ENCODE measurements at regions not wholly inside any gene's neighbourhood (a gene's known extent, or its start where the extent isn't known, plus 50 kb on each side); places are given as distances from the start of the nearest gene placed in this dataset.

DNA sequence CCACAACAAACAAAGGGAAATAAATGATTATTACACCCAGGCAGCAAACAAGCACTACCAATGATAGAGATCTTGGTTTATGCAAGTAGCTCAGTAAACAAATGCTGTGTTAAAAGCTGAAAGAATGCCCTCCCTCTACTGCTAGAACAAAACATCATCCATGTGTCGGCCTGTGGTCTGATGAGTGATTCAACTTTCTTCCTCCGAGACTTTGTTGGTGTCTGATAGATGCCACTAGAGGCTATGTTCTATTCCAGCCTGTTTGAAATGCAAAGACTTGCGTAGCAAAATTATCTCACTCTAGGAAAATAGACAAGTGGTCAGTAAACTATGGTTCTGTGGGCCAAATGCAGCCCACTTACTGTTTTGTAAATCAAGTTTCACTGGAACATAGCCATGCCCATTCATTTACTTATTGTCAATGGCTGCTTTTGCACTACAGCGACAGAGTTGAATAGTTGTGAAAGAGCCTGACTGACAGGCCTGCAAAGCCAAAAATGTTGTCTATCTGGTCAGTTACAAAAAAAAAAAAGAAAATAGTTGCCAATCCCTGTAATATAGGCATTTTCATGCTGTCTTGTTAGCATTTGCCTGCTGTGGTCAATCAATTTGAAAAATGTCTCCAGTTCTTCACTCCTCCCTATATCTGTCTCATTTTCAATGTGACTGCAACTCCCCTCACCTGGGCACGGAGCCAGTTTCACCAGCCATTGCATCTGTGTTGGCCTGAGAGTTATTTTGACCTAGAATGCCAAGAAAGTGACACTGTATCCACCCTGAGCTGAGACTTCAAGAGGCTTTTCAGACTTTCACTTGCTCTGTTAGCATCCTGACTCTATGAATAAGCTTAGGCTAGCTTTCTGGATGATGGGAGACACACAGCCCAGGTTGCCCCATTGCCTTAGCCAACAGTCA, 544.6 kb upstream of the BTBD3 start:
- CTCF ChIA-PET, result no interaction called here
- intact Hi-C loops (cut with micrococcal nuclease), result no loop called here
- no TSS peak for BruUV-seq (replicated peaks)

GRCh38 chr20:11375335-11375734, 542.4 kb upstream of the BTBD3 start:
- ChIA-PET POLR2A (no interaction called here), RAD21 (ENCODE audit: low non-redundant PET in 1 of 2, low total read pairs in 2 of 2, uncharacterized antibody in 2 of 2, unreplicated experiment in 2 of 2) (no interaction called here), CTCF (no interaction called here)
- 0 out of 4 replicates have a peak, but pooled peaks cover 0 to 5% of the 10 kb centered on the region in 2 experiments for H3K4me1 ChIP-seq (ENCODE audit: control insufficient read depth in 1 of 2, insufficient read depth in 2 of 2, low read length in 2 of 2)
- H2AFZ ChIP-seq (ENCODE audit: low read depth, low read length, poor library complexity, severe bottlenecking), result no peak overlapping the region
- BruUV-seq (replicated peaks), result no TSS peak
- ATAC-seq (no peak), DNase-seq (ENCODE audit: low read depth, low spot score) (no peak)
- intact Hi-C loops (cut with micrococcal nuclease), result no loop called here
- H3K9me3 ChIP-seq (ENCODE audit: control insufficient read depth in 1 of 2, insufficient read depth in 1 of 2, low read depth in 1 of 2, low read length in 2 of 2), result no peaks in the 10 kb centered on the region
- H3K36me3 ChIP-seq (ENCODE audit: control insufficient read depth in 1 of 2, insufficient read depth in 2 of 2, low read length in 2 of 2), result no peaks in the 10 kb centered on the region
- no peak overlapping the region for H3K27ac ChIP-seq (ENCODE audit: low read depth, low read length)
- H3K9ac ChIP-seq (ENCODE audit: low read length), result no peak overlapping the region
- H3K4me3 ChIP-seq (replicated peaks in 1 of 2; ENCODE audit: low read depth in 1 of 2, low read length in 2 of 2), result no peak overlapping the region
- H3K9me2 ChIP-seq (ENCODE audit: insufficient read depth), result no peaks in the 10 kb centered on the region
- H3K27me3 ChIP-seq (ENCODE audit: insufficient read depth, low read length), result no peaks in the 10 kb centered on the region
- no peaks in the 10 kb centered on the region for H4K20me1 ChIP-seq (ENCODE audit: insufficient read depth)
- no peak overlapping the region for H3K4me2 ChIP-seq (ENCODE audit: low read length)
- no peaks in the 10 kb centered on the region for H3K79me2 ChIP-seq (ENCODE audit: insufficient read depth, low read length)
- TF ChIP-seq CEBPB (IDR thresholded peaks at IDR 0.05; ENCODE audit: low read depth), result peak; percentile 34; the same call in 1 of the 2 replicates
- TF ChIP-seq EZH2phosphoT487 (IDR thresholded peaks at IDR 0.05; ENCODE audit: borderline replicate concordance), result no peak
- TF ChIP-seq EZH2 (IDR thresholded peaks at IDR 0.05), result no peak

More for the DNA sequence above, 544.6 kb upstream of the BTBD3 start:
- Histone ChIP-seq H3K9me2 (ENCODE audit: insufficient read depth) (no peaks in the 10 kb centered on the region), H3K27ac (ENCODE audit: low read depth, low read length) (no peak overlapping the region), H3K4me1 (ENCODE audit: control insufficient read depth in 1 of 2, insufficient read depth in 2 of 2, low read length in 2 of 2) (0 out of 4 replicates have a peak, but pooled peaks cover 0 to 5% of the 10 kb centered on the region in 2 experiments), H3K4me3 (replicated peaks in 1 of 2; ENCODE audit: low read depth in 1 of 2, low read length in 2 of 2) (no peak overlapping the region), H3K9ac (ENCODE audit: low read length) (no peak overlapping the region), H4K20me1 (ENCODE audit: insufficient read depth) (no peaks in the 10 kb centered on the region), H3K27me3 (ENCODE audit: insufficient read depth, low read length) (no peaks in the 10 kb centered on the region), H3K79me2 (ENCODE audit: insufficient read depth, low read length) (no peaks in the 10 kb centered on the region), H3K36me3 (ENCODE audit: control insufficient read depth in 1 of 2, insufficient read depth in 2 of 2, low read length in 2 of 2) (no peaks in the 10 kb centered on the region), H3K4me2 (ENCODE audit: low read length) (no peak overlapping the region), H2AFZ (ENCODE audit: low read depth, low read length, poor library complexity, severe bottlenecking) (no peak overlapping the region), H3K9me3 (ENCODE audit: control insufficient read depth in 1 of 2, insufficient read depth in 1 of 2, low read depth in 1 of 2, low read length in 2 of 2) (no peaks in the 10 kb centered on the region)
- DNase-seq (ENCODE audit: low read depth, low spot score) (no peak), ATAC-seq (no peak)
- RAD21 ChIA-PET (ENCODE audit: low non-redundant PET in 1 of 2, low total read pairs in 2 of 2, uncharacterized antibody in 2 of 2, unreplicated experiment in 2 of 2), result no interaction called here
- POLR2A ChIA-PET, result no interaction called here
- no peak for TF ChIP-seq EZH2phosphoT487 (IDR thresholded peaks at IDR 0.05; ENCODE audit: borderline replicate concordance)
- TF ChIP-seq EGR1 (IDR thresholded peaks at IDR 0.05; ENCODE audit: low read depth), result no peak
- TF ChIP-seq ZNF274 (IDR thresholded peaks at IDR 0.05; ENCODE audit: low read depth, low read length), result no peak
- TF ChIP-seq, protein P1, sequence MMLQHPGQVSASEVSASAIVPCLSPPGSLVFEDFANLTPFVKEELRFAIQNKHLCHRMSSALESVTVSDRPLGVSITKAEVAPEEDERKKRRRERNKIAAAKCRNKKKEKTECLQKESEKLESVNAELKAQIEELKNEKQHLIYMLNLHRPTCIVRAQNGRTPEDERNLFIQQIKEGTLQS (IDR thresholded peaks at IDR 0.05), result no peak
